ENCODE measurements at regions not wholly inside any gene's neighbourhood (a gene's known extent, or its start where the extent isn't known, plus 50 kb on each side); places are given as distances from the start of the nearest gene placed in this dataset.

GRCh38 chr16:65769055-65769465 is 597.4 kb upstream of the CDH5 start:
- FAIRE-seq, result peak; percentile 32
- DNase-seq (ENCODE audit: low read depth), result peak; percentile 79
- H3K27ac Mint-ChIP-seq (ENCODE audit: unreplicated experiment), result peak overlapping the region; percentile 69

GRCh38 chr16:65767125-65767524 is 599.4 kb upstream of the CDH5 start:
- peaks cover 5% of the 10 kb centered on the region for H3K27me3 Mint-ChIP-seq (ENCODE audit: low read depth, unreplicated experiment)
- H3K4me3 ChIP-seq (ENCODE audit: insufficient read depth, low read depth, low read length), result no peak overlapping the region

More at GRCh38 chr16:65769055-65769465, 597.4 kb upstream of the CDH5 start:
- H2AFZ ChIP-seq (ENCODE audit: low read depth, low read length), result peak overlapping the region; percentile 44
- H3K4me3 ChIP-seq (ENCODE audit: insufficient read depth, low read depth, low read length), result no peak overlapping the region
- Mint-ChIP-seq H3K27me3 (ENCODE audit: low read depth, unreplicated experiment) (peaks cover 7% of the 10 kb centered on the region), H3K9me3 (ENCODE audit: unreplicated experiment) (peaks cover 16% of the 10 kb centered on the region), H3K4me3 (ENCODE audit: unreplicated experiment) (no peak overlapping the region), H3K36me3 (ENCODE audit: low read depth, unreplicated experiment) (no peaks in the 10 kb centered on the region), H3K4me1 (ENCODE audit: low read depth, unreplicated experiment) (peaks cover 8% of the 10 kb centered on the region)
- H3K4me2 ChIP-seq (ENCODE audit: low read length), result no peak overlapping the region
- no peaks in the 10 kb centered on the region for H4K20me1 ChIP-seq (ENCODE audit: insufficient read depth, low read length)
- TF ChIP-seq CTCF (IDR thresholded peaks at IDR 0.05; ENCODE audit: insufficient read depth, low read depth, low read length) (no peak), EZH2 (IDR thresholded peaks at IDR 0.05; ENCODE audit: insufficient read depth, low read length) (no peak)
- no peak overlapping the region for H3K27ac ChIP-seq (ENCODE audit: low read depth, low read length)
- H3K4me1 ChIP-seq (ENCODE audit: insufficient read depth, low read length), result no peaks in the 10 kb centered on the region
- no peaks in the 10 kb centered on the region for H3K79me2 ChIP-seq (ENCODE audit: insufficient read depth, low read length)
- H3K9ac ChIP-seq (ENCODE audit: low read length), result no peak overlapping the region
- no peaks in the 10 kb centered on the region for H3K36me3 ChIP-seq (ENCODE audit: insufficient read depth, low read length)
- peaks cover 8% of the 10 kb centered on the region for H3K9me3 ChIP-seq (ENCODE audit: insufficient read depth, low read depth, low read length)
- no peaks in the 10 kb centered on the region for H3K27me3 ChIP-seq (ENCODE audit: insufficient read depth, low read length)

More at GRCh38 chr16:65767125-65767524, 599.4 kb upstream of the CDH5 start:
- Mint-ChIP-seq H3K36me3 (ENCODE audit: low read depth, unreplicated experiment) (no peaks in the 10 kb centered on the region), H3K4me1 (ENCODE audit: low read depth, unreplicated experiment) (peaks cover 5% of the 10 kb centered on the region), H3K4me3 (ENCODE audit: unreplicated experiment) (no peak overlapping the region), H3K9me3 (ENCODE audit: unreplicated experiment) (peaks cover 12% of the 10 kb centered on the region), H3K27ac (ENCODE audit: unreplicated experiment) (no peak overlapping the region)
- TF ChIP-seq CTCF (IDR thresholded peaks at IDR 0.05; ENCODE audit: insufficient read depth, low read depth, low read length) (no peak), EZH2 (IDR thresholded peaks at IDR 0.05; ENCODE audit: insufficient read depth, low read length) (no peak)
- Histone ChIP-seq H3K27me3 (ENCODE audit: insufficient read depth, low read length) (no peaks in the 10 kb centered on the region), H3K36me3 (ENCODE audit: insufficient read depth, low read length) (no peaks in the 10 kb centered on the region), H4K20me1 (ENCODE audit: insufficient read depth, low read length) (no peaks in the 10 kb centered on the region), H3K4me1 (ENCODE audit: insufficient read depth, low read length) (no peaks in the 10 kb centered on the region), H3K27ac (ENCODE audit: low read depth, low read length) (no peak overlapping the region), H3K9ac (ENCODE audit: low read length) (no peak overlapping the region), H3K79me2 (ENCODE audit: insufficient read depth, low read length) (no peaks in the 10 kb centered on the region), H3K4me2 (ENCODE audit: low read length) (no peak overlapping the region), H2AFZ (ENCODE audit: low read depth, low read length) (no peak overlapping the region), H3K9me3 (ENCODE audit: insufficient read depth, low read depth, low read length) (peaks cover 8% of the 10 kb centered on the region)
- DNase-seq (ENCODE audit: low read depth), result no peak
- no peak for FAIRE-seq
